ENCODE measurements at regions not wholly inside any gene's neighbourhood (a gene's known extent, or its start where the extent isn't known, plus 50 kb on each side); places are given as distances from the start of the nearest gene placed in this dataset.
"Not testable (repeated sequence)": the region's sequence is repeated elsewhere in the genome, so short reads cannot be mapped to it uniquely, and the experiment has no call there.

DNA sequence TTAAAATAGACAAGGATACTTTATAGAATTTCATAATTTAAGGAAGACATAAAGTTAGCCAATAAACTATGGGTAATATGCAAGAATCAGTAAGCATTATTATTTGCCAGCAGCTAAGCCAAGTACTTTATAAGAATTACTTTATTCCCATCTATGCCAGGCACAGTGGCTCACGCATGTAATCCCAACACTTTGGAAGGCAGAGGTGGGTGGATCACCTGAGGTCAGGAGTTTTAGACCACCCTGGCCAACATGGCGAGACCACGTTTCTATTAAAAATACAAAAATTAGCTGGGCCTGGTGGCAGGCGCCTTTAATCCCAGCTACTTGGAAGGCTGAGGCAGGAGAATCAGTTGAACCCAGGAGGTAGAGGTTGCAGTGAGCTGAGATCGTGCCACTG lies 4767.6 kb upstream of the OR11H1 start:
- not testable (repeated sequence) for TF ChIP-seq CEBPB (IDR thresholded peaks at IDR 0.05; ENCODE audit: borderline replicate concordance, low read depth, low read length); RAD21 (CRISPR knock-in tag; IDR thresholded peaks at IDR 0.05); NFRKB (IDR thresholded peaks at IDR 0.05); MYNN (CRISPR knock-in tag; IDR thresholded peaks at IDR 0.05; ENCODE audit: low read depth); SMAD3 (CRISPR knock-in tag; IDR thresholded peaks at IDR 0.05); SP1 (IDR thresholded peaks at IDR 0.05); SP1 (CRISPR knock-in tag; IDR thresholded peaks at IDR 0.05)
- TF ChIP-seq, protein P1, sequence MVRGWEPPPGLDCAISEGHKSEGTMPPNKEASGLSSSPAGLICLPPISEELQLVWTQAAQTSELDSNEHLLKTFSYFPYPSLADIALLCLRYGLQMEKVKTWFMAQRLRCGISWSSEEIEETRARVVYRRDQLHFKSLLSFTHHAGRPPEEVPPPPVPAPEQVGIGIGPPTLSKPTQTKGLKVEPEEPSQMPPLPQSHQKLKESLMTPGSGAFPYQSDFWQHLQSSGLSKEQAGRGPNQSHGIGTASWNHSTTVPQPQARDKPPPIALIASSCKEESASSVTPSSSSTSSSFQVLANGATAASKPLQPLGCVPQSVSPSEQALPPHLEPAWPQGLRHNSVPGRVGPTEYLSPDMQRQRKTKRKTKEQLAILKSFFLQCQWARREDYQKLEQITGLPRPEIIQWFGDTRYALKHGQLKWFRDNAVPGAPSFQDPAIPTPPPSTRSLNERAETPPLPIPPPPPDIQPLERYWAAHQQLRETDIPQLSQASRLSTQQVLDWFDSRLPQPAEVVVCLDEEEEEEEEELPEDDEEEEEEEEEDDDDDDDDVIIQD (CRISPR knock-in tag; IDR thresholded peaks at IDR 0.05; ENCODE audit: low read depth), result not testable (repeated sequence)
